ENCODE measurements at regions not wholly inside any gene's neighbourhood (a gene's known extent, or its start where the extent isn't known, plus 50 kb on each side); places are given as distances from the start of the nearest gene placed in this dataset.

- no peak for TF ChIP-seq CTCF (IDR thresholded peaks at IDR 0.05; ENCODE audit: extremely low read depth, missing control alignments)
- no peak for DNase-seq (ENCODE audit: low spot score)
These were observed 96.6 kb upstream of the B3GAT2 start for GRCh38 chr6:71053475-71053874.

DNA sequence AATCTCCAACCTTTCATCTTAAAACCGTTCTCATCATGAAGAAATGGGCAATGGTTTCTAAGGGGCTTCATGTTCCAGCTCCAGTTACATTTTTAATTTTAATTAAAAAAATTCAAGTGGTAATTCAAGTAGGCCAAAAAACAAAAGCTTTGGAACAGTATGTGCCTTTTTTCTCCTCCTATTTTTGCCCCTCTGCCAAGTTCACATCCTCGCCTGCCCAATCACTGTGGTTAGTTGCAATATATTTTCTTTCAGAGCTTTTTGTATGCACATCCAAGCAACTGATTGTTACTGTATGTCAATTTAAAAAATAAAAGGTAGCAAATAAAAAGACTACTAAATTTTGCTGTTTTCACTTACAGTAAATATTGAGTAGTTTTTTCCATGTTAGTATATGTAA is 99.8 kb upstream of the B3GAT2 start:
- no peak for DNase-seq (ENCODE audit: low spot score)
- TF ChIP-seq CTCF (IDR thresholded peaks at IDR 0.05; ENCODE audit: extremely low read depth, missing control alignments) = no peak

DNA sequence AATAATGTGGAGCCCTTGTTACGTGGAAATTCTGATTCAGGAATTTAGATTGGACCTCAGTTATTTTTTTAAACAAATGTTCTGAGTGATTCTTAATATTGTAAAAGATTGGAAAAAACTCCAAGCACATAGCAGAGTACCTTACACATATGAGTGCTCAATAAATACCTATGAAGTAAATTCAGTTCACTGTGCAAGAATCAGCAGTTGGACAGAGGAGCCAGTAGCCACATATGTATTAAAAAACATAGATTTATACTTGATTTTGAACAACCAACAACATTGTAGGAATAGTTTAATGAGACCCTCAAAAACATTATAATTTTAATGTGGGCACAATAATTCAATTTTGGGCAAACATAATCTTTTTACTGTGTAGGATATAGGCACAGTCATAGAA is 109.3 kb upstream of the B3GAT2 start:
- no peak for DNase-seq (ENCODE audit: low spot score)
- no peak for TF ChIP-seq CTCF (IDR thresholded peaks at IDR 0.05; ENCODE audit: extremely low read depth, missing control alignments)

GRCh38 chr6:71067816-71068215 is 111.0 kb upstream of the B3GAT2 start:
- TF ChIP-seq CTCF (IDR thresholded peaks at IDR 0.05; ENCODE audit: extremely low read depth, missing control alignments) = no peak
- no peak for DNase-seq (ENCODE audit: low spot score)

GRCh38 chr6:71072508-71072907 is 115.6 kb upstream of the B3GAT2 start:
- DNase-seq (ENCODE audit: low spot score) = no peak
- no peak for TF ChIP-seq CTCF (IDR thresholded peaks at IDR 0.05; ENCODE audit: extremely low read depth, missing control alignments)

DNA sequence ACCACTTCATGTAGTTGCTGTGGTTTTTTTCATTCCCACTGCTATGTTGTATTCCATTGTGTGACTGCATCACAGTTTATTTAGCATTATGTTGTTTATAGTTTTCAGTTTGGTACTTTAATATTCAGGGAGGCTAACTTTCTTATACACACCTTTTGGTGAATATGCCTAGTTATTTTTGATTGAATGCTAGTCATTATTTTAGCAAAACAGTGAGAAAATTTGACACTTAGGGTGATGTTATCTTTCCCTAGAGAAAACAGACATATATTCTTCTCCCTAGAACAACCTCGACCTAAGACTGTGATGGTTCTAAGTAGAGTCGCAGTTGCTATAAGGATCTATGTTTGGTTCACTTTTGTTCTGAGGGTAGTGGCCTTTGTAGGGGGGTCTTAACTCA is 120.8 kb upstream of the B3GAT2 start:
- DNase-seq (ENCODE audit: low spot score) = no peak
- no peak for TF ChIP-seq CTCF (IDR thresholded peaks at IDR 0.05; ENCODE audit: extremely low read depth, missing control alignments)

- no peak for TF ChIP-seq CTCF (IDR thresholded peaks at IDR 0.05; ENCODE audit: extremely low read depth, missing control alignments)
- no peak for DNase-seq (ENCODE audit: low spot score)
These were observed 122.8 kb upstream of the B3GAT2 start for GRCh38 chr6:71079677-71080076.
